Astrocyte (in vitro differentiated cells and primary cell): ENCODE measurements at regions not wholly inside any gene's neighbourhood (a gene's known extent, or its start where the extent isn't known, plus 50 kb on each side); places are given as distances from the start of the nearest gene placed in this dataset.

Experiments
- CTCF ChIP-seq: IDR thresholded peaks from 2 replicates; pipeline ENCODE4 v1.5.1; 2011; ENCODE audit warnings: low read depth, mild to moderate bottlenecking, inconsistent platforms, low read length, moderate library complexity; ENCODE audit not compliant: insufficient read depth
- EZH2 ChIP-seq: IDR thresholded peaks from 2 replicates; pipeline ENCODE4 v1.6.1; 2012; ENCODE audit warnings: mild to moderate bottlenecking, low read length, inconsistent platforms; ENCODE audit not compliant: insufficient read depth

- TF ChIP-seq CTCF, result no peak
- no peak for TF ChIP-seq EZH2
Observed at GRCh38 chr11:82034527-82034926, 699.1 kb downstream of the FAM181B start.
